Activated CD8-positive, alpha-beta memory T cell treated with anti-CD3 and anti-CD28 coated beads, Interleukin-2, amount 10 ng/mL, durations not matched to agents 7 days and 5 days (primary cell): ENCODE measurements at regions not wholly inside any gene's neighbourhood (a gene's known extent, or its start where the extent isn't known, plus 50 kb on each side); places are given as distances from the start of the nearest gene placed in this dataset.

Experiments used
- ATAC-seq: fragments of 150-1000 bp; cut with Tn5 transposase; one replicate; pipeline ENCODE4 v1.10.0; 2021; ENCODE audit warnings: moderate library complexity
- CTCF ChIA-PET: fragments of 350-600 bp; sonication (Branson Sonifier 250); formaldehyde crosslinking; loops from one replicate; lab custom pipeline; 2021; ENCODE audit warnings: antibody characterized with exemption; lab: Charles Lee
- DNase-seq: peaks from one replicate; pipeline ENCODE4 v3.0.0-alpha.2; 2020
- H3K27ac Mint-ChIP-seq: one replicate; pipeline ENCODE4 v1.8.0; 2021; ENCODE audit warnings: mild to moderate bottlenecking, mixed read lengths
- H3K27me3 Mint-ChIP-seq: one replicate; pipeline ENCODE4 v1.8.0; 2021; ENCODE audit warnings: mixed read lengths
- H3K36me3 Mint-ChIP-seq: one replicate; pipeline ENCODE4 v1.8.0; 2021; ENCODE audit warnings: mild to moderate bottlenecking, mixed read lengths
- H3K4me1 Mint-ChIP-seq: one replicate; pipeline ENCODE4 v1.8.0; 2021; ENCODE audit warnings: mixed read lengths
- H3K4me3 Mint-ChIP-seq: one replicate; pipeline ENCODE4 v1.8.0; 2021; ENCODE audit warnings: mild to moderate bottlenecking, moderate library complexity, mixed read lengths
- H3K9me3 Mint-ChIP-seq: one replicate; pipeline ENCODE4 v1.8.0; 2022; ENCODE audit warnings: low read depth, mixed read lengths

GRCh38 chr2:203805486-203805838 lies 62.1 kb upstream of the CTLA4 start:
- no peak overlapping the region for H3K27ac Mint-ChIP-seq
- no peak for DNase-seq
- CTCF ChIA-PET, result interaction anchor here (2.7 kb wide), 1 partner anchor 10 kb away, joined by 11 read pairs; no protein-coding TSS in a partner anchor

DNA sequence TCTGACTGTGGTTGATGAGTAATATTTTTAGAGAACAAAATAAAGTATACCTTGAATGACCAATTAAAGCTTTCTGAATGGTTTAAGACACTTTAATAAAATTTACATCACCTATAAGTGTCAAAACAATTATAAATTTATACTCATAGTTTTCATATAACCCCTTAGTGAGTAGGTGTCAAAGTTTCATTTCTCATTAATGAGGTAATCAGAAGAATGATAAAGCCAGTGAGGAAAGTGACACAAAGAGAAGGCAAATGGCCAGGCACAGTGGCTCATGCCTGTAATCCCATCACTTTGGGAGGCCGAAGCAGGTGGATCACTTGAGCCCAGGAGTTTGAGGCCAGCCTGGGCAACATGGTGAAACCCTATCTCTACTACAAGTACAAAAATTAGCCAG lies 60.8 kb upstream of the CTLA4 start:
- H3K27ac Mint-ChIP-seq, result no peak overlapping the region
- peaks cover 3% of the 10 kb centered on the region for H3K27me3 Mint-ChIP-seq
- peaks cover 8% of the 10 kb centered on the region for H3K9me3 Mint-ChIP-seq
- H3K4me3 Mint-ChIP-seq, result no peak overlapping the region
- H3K4me1 Mint-ChIP-seq, result peaks cover 73% of the 10 kb centered on the region
- peaks cover 17% of the 10 kb centered on the region for H3K36me3 Mint-ChIP-seq
- ATAC-seq (no peak), DNase-seq (no peak)
- CTCF ChIA-PET, result interaction anchor here (0.9 to 2.7 kb wide), 2 partner anchors 8 to 155 kb away, joined by 3 to 11 read pairs; no protein-coding TSS in a partner anchor

More at GRCh38 chr2:203805486-203805838, 62.1 kb upstream of the CTLA4 start:
- H3K4me3 Mint-ChIP-seq, result no peak overlapping the region
- H3K36me3 Mint-ChIP-seq, result peaks cover 27% of the 10 kb centered on the region
- peaks cover 8% of the 10 kb centered on the region for H3K9me3 Mint-ChIP-seq
- H3K27me3 Mint-ChIP-seq, result peaks cover 3% of the 10 kb centered on the region
- no peak for ATAC-seq
- peaks cover 68% of the 10 kb centered on the region for H3K4me1 Mint-ChIP-seq

GRCh38 chr2:203808046-203808750 lies 59.4 kb upstream of the CTLA4 start:
- Mint-ChIP-seq H3K4me1 (peaks cover 74% of the 10 kb centered on the region), H3K36me3 (peaks cover 16% of the 10 kb centered on the region), H3K27me3 (peaks cover 3% of the 10 kb centered on the region), H3K27ac (no peak overlapping the region), H3K4me3 (no peak overlapping the region), H3K9me3 (peaks cover 8% of the 10 kb centered on the region)
- ATAC-seq, result no peak
- CTCF ChIA-PET, result interaction anchor here (1.0 kb wide), 2 partner anchors 8 to 106 kb away, joined by 3 read pairs; no protein-coding TSS in a partner anchor
- DNase-seq, result no peak

- Mint-ChIP-seq H3K4me1 (peaks cover 72% of the 10 kb centered on the region), H3K36me3 (peaks cover 16% of the 10 kb centered on the region), H3K27me3 (peaks cover 3% of the 10 kb centered on the region), H3K9me3 (peaks cover 8% of the 10 kb centered on the region), H3K27ac (no peak overlapping the region), H3K4me3 (no peak overlapping the region)
- no peak for DNase-seq
- ATAC-seq, result no peak
- CTCF ChIA-PET, result interaction anchor here (1.8 kb wide), 1 partner anchor 324 kb away, joined by 4 read pairs; no protein-coding TSS in a partner anchor
Measured at GRCh38 chr2:203809084-203809521, 58.5 kb upstream of the CTLA4 start.

DNA sequence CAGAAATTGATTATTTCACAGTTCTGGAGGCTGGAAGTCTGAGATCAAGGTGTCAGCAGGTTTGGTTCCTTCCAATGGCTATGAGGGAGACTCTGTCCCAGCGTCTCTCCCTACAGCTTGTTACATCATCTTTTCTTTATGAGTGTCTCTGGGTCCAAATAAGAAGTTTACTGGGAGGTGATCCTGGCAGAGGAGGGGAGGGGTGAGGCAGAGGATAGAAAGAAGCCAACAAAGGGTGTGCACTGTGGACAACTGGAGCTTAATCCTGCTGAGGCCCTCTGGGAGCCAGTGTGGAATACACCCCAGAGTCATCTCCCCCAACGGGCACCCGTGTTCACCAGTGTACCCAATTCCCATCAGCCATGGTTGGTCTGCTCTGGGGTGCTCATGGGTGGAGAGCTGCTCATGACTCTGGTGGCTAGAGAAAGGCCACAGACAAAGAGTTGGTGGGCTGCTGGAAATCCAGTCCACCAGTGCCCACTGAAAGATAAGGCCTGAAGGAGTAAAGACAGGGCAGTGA lies 57.5 kb upstream of the CTLA4 start:
- Mint-ChIP-seq H3K27ac (no peak overlapping the region), H3K4me1 (peaks cover 69% of the 10 kb centered on the region)
- CTCF ChIA-PET, result interaction anchor here (1.8 kb wide), 1 partner anchor 325 kb away, joined by 4 read pairs; no protein-coding TSS in a partner anchor

DNA sequence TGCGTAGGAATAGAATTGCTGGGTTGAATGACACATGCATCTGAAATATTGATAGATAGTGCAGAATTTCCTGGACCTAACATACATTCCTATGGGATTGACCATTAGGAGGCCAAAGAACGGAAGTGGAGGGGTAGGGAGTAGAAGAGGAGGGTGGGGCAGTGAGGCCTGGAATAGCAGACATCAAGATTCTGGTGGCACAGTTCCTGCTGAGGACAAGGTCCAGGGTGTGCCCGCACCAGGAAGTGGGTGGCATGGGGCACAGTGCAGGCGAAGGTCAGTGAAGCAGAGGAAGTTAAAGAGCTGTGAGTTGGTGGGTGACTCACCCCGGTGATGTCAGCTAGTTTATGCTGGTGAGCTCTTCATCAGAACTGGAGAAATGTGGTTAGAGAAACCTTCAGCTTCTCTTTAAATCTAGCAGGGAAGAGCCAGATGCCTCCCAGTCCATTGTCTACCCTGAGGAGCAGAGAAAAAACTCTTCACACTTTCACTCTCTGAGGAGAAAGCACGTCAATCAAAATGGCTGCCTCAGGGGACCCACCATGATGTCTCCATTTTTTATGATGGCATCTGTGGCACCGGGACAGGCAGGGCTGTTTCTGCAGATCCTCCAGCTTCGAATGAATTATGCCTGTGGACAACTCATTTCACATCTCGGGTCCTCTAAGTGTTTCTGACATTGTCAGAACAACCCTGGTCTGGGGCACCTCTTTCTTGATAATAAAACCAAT lies 55.9 kb upstream of the CTLA4 start:
- CTCF ChIA-PET, result interaction anchor here (0.7 to 1.4 kb wide), 10 partner anchors 8 to 327 kb away, joined by 3 to 8 read pairs (median 4); no protein-coding TSS in a partner anchor
- H3K27me3 Mint-ChIP-seq, result peaks cover 3% of the 10 kb centered on the region
- peaks cover 3% of the 10 kb centered on the region for H3K36me3 Mint-ChIP-seq
- H3K9me3 Mint-ChIP-seq, result no peaks in the 10 kb centered on the region
- ATAC-seq, result peak; percentile 91
- peak overlapping the region; percentile 1 for H3K4me3 Mint-ChIP-seq
- H3K27ac Mint-ChIP-seq, result peak overlapping the region; percentile 75
- peak; percentile 87 for DNase-seq
- H3K4me1 Mint-ChIP-seq, result peaks cover 69% of the 10 kb centered on the region

More for the DNA sequence above, 57.5 kb upstream of the CTLA4 start:
- H3K9me3 Mint-ChIP-seq, result peaks cover 3% of the 10 kb centered on the region
- H3K4me3 Mint-ChIP-seq, result no peak overlapping the region
- peaks cover 14% of the 10 kb centered on the region for H3K36me3 Mint-ChIP-seq
- peaks cover 3% of the 10 kb centered on the region for H3K27me3 Mint-ChIP-seq
- ATAC-seq (no peak), DNase-seq (no peak)

GRCh38 chr2:203812294-203813221 lies 55.0 kb upstream of the CTLA4 start:
- Mint-ChIP-seq H3K27me3 (peaks cover 11% of the 10 kb centered on the region), H3K4me3 (no peak overlapping the region), H3K27ac (no peak overlapping the region), H3K36me3 (no peaks in the 10 kb centered on the region), H3K4me1 (peaks cover 65% of the 10 kb centered on the region), H3K9me3 (no peaks in the 10 kb centered on the region)
- ATAC-seq (no peak), DNase-seq (no peak)
- CTCF ChIA-PET, result interaction anchor here (0.9 to 3.9 kb wide), 12 partner anchors 9 to 979 kb away, joined by 3 to 28 read pairs (median 5); no protein-coding TSS in a partner anchor

DNA sequence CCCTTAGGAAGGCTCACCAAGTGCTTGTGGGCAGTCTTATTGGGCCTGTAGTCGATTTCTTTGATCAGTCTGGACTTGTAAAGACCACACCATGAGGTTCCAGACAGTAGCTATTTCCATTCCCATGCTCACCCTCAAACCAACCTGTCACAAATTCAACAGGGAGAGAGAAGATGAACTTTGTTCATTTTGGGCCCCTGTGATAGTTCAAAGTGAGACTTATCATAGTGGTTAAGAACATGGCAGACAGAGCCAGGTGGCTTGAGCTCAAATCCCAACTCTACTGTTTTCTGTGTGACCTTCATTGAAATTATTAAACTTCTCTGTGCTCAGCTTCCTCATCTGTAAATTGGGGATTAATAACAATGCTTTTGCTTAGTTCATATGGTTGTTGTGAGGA lies 53.9 kb upstream of the CTLA4 start:
- ATAC-seq (no peak), DNase-seq (no peak)
- no peak overlapping the region for H3K27ac Mint-ChIP-seq
- H3K27me3 Mint-ChIP-seq, result peaks cover 13% of the 10 kb centered on the region
- no peaks in the 10 kb centered on the region for H3K36me3 Mint-ChIP-seq
- H3K4me3 Mint-ChIP-seq, result no peak overlapping the region
- CTCF ChIA-PET, result interaction anchor here (0.6 to 4.9 kb wide), 18 partner anchors 9 to 1028 kb away, joined by 3 to 35 read pairs (median 6); no protein-coding TSS in a partner anchor
- H3K4me1 Mint-ChIP-seq, result peaks cover 59% of the 10 kb centered on the region
- H3K9me3 Mint-ChIP-seq, result no peaks in the 10 kb centered on the region

- H3K27ac Mint-ChIP-seq, result no peak overlapping the region
- peaks cover 49% of the 10 kb centered on the region for H3K4me1 Mint-ChIP-seq
- peak overlapping the region; percentile 39 for H3K4me3 Mint-ChIP-seq
- DNase-seq (peak; percentile 65), ATAC-seq (peak; percentile 76)
- CTCF ChIA-PET, result interaction anchor here (0.6 to 4.9 kb wide), 46 partner anchors 9 to 1226 kb away, joined by 3 to 35 read pairs (median 4); partner anchors contain the start of genes CTLA4, CYP20A1, FAM117B and RAPH1
- H3K9me3 Mint-ChIP-seq, result no peaks in the 10 kb centered on the region
- peaks cover 13% of the 10 kb centered on the region for H3K27me3 Mint-ChIP-seq
- no peaks in the 10 kb centered on the region for H3K36me3 Mint-ChIP-seq
Measured at GRCh38 chr2:203814661-203815540, 52.7 kb upstream of the CTLA4 start.

GRCh38 chr2:203815541-203815898 lies 52.1 kb upstream of the CTLA4 start:
- Mint-ChIP-seq H3K27ac (no peak overlapping the region), H3K4me3 (no peak overlapping the region), H3K27me3 (peaks cover 13% of the 10 kb centered on the region), H3K9me3 (no peaks in the 10 kb centered on the region), H3K4me1 (peaks cover 44% of the 10 kb centered on the region), H3K36me3 (no peaks in the 10 kb centered on the region)
- DNase-seq, result no peak
- CTCF ChIA-PET, result interaction anchor here (0.6 to 4.9 kb wide), 43 partner anchors 9 to 1227 kb away, joined by 3 to 35 read pairs (median 5); partner anchors contain the start of genes CYP20A1, FAM117B and RAPH1
- ATAC-seq, result no peak

GRCh38 chr2:203817147-203817546 lies 50.4 kb upstream of the CTLA4 start:
- H3K9me3 Mint-ChIP-seq, result no peaks in the 10 kb centered on the region
- CTCF ChIA-PET, result interaction anchor here (0.9 to 4.9 kb wide), 9 partner anchors 10 to 335 kb away, joined by 3 to 35 read pairs (median 4); no protein-coding TSS in a partner anchor
- peaks cover 13% of the 10 kb centered on the region for H3K27me3 Mint-ChIP-seq
- H3K27ac Mint-ChIP-seq, result no peak overlapping the region
- H3K36me3 Mint-ChIP-seq, result no peaks in the 10 kb centered on the region
- no peak for DNase-seq
- H3K4me3 Mint-ChIP-seq, result no peak overlapping the region
- no peak for ATAC-seq
- H3K4me1 Mint-ChIP-seq, result peaks cover 34% of the 10 kb centered on the region
